CMK (cell line): ENCODE measurements at regions not wholly inside any gene's neighbourhood (a gene's known extent, or its start where the extent isn't known, plus 50 kb on each side); places are given as distances from the start of the nearest gene placed in this dataset.
"Not testable (repeated sequence)": the region's sequence is repeated elsewhere in the genome, so short reads cannot be mapped to it uniquely, and the experiment has no call there.

Source experiments
- DNase-seq: peaks from one replicate; pipeline ENCODE4 v3.0.0-alpha.2; 2010; ENCODE audit warnings: low read depth

DNA sequence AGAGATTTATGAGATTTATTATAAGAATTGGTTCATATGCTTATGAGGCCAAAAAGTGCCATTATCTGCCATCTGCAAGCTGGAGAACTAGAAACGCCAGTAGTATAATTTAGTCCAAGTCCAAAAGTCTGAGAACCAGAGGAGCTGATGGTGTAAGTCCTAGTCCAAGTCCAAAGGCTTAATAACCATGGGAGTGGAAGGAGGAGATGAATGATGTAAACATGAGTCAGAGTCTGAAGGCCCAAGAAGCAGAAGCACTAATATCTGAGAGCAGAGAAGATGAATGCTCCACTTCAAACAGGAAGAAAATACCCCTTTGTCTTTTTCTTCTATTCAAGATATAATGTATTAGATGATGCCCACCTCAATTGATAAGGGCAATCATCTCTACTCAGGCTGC is 185.7 kb downstream of the CGGBP1 start:
- no peak for DNase-seq

DNA sequence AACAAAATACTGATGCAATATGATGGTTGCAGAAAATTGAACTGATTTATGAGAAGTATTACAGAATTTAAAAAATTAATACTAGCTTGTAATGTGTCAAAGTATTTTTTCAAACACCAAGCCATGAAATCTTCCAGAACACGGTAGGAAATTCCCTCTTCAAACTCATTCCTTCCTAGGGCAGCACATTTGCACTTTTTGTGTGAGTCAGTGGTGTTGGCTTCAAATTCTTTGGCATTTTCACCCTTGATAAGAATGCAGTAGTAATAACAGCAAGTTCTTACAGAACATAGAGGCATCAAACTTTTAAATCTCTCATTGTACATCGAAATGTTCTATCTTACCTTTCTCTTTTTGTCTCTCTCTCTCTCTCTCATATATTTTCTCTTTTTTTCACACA is 191.8 kb downstream of the CGGBP1 start:
- DNase-seq: no peak

DNA sequence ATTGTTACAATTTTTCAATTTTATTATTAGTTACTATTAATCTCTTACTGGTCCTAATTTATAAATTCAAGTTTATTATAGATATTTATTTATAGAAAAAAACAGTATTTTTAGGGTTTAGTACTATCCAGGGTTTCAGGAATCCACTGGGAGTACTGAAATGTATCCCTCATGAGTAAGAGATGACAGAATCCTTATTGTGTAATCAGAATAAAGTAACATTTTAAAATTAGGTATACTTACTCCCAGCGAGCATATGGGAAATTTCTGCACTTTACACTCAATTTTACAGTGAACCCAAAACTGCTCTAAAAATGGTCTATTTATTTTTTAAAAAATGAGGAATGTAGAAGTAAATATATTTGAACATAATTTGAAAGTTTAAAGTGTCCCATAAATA is 202.7 kb downstream of the CGGBP1 start:
- DNase-seq: no peak

DNA sequence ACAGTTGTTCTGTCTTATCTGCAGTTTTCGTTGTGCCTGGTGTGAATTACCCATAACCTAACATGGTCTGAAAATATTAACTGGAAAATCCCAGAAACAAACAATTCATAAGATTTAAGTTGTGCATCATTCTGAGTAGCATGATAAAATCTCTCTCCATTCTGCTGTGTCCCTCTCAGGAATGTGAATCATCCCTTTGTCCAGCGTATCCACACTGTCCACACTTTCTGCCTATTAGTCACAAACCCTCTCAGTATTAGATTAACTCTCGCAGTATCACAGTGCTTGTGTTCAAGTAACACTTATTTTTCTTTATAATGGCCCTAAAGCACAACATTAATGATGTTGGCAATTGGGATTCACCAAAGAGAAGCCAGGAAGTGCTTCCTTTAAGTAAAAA is 203.2 kb downstream of the CGGBP1 start:
- DNase-seq: no peak

DNA sequence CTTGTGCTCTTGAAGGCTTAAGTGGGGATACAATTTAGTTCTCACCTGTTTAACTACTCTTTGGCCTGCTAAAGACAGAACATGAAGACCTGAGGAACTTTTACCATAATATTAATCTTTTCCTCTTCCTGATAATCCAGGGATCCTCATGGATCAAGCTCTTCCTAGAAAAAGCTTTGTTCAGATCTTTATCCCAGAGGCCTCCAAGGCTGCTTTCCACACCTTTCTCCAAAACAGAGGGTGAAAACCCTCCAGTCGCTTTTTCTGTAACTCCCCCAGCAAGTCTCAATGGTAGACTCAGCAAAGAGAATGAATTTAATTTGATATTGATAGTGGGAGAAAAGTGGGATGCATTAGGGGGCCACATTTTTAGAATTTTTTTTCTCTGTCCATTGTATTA is 203.6 kb downstream of the CGGBP1 start:
- DNase-seq: no peak

DNA sequence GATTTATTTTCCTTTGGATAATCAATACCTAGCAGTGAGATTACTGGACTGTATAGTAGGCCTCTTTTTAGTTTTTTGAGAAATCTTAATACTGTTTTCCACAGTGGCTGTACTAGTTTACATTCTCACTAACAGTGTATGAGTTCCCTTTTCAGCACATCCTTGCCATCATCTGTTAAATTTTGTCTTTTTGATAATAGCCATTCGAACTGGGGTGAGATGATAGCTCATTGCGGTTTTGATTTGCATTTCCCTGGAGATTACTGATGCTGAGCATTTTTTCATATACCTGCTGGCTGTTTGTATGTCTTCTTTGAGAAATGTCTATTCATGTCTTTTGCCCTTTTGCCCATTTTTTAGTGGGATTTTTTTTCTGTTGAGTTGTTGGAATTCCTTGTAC is 210.8 kb downstream of the CGGBP1 start:
- DNase-seq: no peak

DNA sequence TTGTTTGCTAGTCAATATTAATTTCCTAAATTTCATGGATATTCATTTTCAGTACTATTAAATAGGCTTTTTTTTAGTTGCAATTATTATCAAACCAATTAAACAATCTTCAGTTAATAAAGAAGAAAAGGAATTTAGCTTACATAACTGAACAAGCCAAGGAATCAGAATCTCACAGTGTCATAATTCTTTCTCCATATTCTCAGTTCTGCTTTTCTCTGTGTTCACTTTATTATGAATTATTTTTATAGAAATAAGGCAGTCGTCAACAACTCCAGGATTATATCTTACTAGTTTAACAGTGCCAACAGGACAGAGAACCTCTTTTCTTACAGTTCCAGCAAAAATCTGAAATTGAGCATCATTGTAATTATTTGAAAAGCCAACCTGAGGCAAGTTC is 221.7 kb downstream of the CGGBP1 start:
- DNase-seq: no peak

DNA sequence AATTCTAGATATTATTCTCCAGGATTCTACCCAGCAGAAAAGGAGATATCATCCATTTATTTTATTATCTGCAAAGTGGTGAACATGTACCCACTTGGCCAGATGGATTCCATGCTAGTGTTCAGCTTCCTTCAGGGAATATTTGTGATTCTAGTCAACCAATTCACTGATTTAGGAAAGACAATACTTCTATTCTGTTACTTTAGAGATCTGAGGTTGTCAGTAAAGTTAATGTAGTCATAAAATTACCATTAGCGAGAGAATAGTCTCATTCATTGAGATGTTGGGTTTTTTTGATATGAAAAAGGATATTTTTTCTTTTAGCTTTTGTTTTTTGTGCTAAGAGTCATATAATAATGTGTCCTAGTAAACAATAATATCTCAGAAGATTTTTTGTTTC is 222.8 kb downstream of the CGGBP1 start:
- DNase-seq: no peak

DNA sequence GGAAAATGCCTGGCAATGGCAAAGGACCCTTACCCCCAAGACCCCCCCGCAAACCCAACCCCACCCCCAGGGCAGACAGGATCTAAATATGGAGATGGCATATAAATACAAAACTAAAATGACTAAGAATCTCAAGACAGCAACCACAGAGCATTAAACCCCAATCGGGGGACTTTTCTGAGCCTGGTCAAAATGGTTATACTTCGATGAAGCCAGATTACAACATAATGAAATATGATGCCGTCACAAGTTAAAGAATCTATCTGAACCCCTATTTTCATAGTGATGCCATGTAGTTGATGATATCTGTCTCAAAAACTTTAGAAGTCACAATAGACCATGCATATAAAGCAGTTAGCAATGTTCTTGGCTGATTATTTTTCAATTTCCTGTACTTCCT is 223.6 kb downstream of the CGGBP1 start:
- DNase-seq: no peak

DNA sequence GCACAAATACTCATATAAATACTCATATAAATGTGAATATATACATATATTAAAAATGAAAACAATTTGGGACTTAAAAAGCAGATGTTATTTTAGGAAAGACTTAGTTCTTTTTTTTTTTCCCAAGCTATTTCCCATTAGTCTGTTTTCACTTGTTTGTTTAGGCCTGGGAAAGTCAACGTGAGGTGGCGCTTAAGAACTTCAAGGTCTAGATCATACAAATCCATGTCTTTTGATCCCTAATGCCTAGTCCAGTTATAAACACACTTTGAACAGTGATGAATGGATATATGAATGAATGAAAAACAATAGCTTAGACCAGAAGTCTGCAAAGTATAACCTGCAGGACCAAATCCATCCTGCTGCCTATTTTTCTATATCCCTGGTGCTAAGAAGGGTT is 224.5 kb downstream of the CGGBP1 start:
- DNase-seq: no peak

DNA sequence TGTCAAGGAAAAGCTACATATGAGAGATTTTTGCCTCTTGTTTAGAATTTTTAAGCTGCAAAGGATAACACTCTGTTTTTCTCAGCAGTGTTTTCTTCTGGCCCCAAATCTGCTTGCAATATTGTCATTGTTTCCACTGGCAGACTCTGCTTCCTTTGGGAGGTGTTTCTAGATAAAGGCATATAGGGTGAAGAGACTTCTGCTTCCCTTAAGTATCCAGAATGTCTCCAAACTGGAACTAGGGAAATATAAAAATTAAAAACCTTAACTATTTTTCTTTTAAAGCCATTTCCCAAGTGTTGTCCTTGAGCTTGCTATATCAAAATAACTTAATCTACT is 225.8 kb downstream of the CGGBP1 start:
- no peak for DNase-seq

DNA sequence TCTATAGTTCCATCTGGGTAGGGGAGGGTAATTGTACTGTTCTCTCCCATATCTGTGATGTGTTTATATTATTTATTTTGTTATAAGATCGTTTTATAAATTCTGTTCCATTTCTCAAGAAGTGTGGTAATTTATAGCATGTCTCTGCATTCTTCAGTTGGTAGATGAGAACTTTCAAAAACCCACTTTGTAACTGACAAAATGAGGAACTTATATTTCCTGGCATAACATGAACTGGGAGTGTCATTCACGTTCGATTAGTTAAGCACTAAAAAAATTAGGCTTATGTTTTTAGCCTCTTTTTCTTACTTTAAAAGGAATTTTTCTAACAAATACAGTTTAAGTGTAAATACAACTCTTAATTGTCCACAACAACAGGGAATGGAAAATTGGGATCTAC is 230.8 kb downstream of the CGGBP1 start:
- DNase-seq: no peak

DNA sequence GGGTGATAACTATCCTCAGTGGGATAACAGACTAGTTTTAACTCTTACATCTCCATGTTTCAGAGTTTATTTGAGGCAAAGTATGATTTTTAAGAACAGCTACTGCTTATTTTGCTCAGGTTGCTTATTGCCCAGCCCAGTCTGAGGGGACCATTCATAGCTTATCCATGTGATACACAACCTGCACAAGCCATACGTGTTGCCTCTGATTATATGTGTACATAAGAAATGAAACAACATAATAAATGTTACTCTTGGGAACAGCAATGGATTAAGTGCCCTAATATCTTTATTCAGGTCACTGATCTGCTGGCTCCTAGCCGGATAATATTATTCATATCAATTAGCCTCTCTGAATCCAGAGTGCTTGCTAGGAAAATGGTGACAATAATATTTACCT is 236.2 kb downstream of the CGGBP1 start:
- DNase-seq: no peak

DNA sequence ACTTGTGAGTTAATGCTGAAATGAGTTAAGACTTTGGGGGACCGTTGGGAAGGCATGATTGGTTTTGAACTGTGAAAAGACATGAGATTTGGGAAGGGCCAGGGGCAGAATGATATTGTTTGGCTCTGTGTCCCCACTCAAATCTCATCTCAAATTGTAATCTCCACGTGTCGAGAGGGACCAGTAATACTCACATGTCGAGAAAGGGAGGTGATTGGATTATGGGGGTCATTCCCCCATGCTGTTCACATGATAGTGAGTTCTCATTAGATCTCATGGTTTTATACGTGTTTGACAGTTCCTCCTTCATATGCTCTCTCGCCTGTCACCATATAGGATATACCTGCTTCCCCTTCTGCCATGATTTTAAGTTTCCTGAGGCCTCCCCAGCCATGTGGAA is 245.3 kb downstream of the CGGBP1 start:
- not testable (repeated sequence) for DNase-seq

DNA sequence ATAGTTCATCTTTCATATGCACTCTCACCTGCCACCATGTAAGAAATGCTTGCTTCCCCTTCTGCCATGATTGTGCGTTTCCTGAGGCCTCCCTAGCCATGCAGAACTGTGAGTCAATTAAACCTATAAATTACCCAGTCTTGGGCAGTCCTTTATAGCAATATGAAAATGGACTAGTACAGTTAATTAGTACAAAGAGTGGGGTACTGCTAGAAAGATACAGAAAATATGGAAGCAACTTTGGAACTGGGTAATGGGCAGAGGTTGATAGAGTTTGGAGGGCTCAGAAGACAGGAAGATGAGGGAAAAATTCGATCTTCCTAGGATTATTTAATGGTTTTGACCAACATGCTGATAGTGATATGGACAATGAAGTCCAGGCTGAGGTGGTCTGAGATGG is 246.9 kb downstream of the CGGBP1 start:
- DNase-seq: no peak

DNA sequence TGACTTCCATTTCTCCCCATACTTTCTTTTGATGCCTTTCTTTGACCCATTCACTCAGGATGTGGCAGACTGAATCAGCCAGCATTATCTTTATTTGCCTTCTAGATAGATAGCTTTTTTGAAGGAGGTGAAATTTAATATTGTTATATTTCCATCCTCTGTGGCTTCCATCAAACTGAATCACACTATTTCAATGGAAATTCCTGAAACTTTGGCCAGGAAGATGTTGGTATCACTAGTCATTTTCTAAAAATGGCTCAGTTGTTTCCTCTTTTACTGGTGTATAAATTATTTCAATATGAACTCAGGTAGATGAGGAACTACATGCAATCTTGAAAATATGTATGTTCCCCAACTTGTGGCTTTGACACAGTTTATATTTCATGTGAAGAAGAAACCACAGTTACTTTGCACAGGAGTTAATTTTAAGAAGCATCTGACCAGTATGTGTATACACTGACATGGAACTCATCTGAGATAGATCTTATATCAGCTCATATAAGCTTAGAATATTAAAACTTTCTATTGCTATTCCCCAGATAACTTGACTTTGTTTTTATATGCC is 248.3 kb downstream of the CGGBP1 start:
- DNase-seq: no peak

DNA sequence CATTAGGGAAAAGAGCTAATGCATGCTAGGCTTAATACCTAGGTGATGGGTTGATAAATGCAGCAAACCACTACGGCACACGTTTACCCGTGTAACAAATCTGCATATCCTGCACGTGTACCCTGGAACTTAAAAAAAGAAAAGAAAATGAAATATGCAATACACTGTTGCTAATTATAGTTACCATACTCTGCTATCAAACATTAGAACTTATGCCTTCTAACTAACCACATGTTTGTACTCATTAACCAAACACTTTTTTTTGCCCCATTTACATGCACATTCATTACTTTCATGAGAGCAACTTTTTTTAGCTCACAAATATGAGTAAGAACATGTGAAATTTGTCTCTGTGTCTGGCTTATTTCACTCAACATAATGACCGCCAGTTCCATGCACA is 253.1 kb downstream of the CGGBP1 start:
- no peak for DNase-seq

DNA sequence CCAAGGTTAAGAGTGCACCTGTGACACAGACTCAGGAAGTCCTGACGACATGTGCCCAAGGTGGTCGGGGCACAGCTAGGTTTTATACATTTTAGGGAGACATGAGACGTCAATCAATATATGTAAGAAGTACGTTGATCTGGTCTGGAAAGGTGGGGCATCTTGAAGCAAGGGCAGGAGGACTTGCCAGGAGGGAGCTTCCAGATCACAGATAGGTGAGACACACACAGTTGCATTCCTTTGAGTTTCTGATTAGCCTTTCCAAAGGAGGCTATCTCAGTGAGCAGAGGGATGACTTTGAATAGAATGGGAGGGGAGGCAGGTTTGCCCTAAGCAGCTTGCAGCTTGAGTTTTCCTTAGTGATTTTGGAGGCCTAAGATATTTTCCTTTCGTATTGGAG is 257.4 kb downstream of the CGGBP1 start:
- DNase-seq: no peak

DNA sequence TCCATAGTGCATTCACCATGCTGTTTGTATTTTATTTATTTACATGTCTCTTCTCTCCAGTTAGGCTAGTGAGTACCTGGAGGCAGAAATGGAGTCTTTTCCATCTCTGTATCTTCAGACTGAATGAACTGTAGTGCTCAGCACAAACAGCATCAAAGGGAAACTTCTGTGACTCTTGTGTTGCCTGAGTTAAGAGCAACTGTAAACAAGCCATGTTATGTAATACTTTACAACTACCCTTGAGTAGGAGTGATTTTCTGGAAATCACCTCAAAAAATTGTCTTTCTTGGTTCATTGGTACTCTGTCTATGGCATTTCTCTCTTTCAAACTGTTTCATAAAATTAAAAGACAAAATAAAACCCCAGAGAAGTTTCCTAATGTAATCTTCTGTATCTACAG is 258.3 kb downstream of the CGGBP1 start:
- no peak for DNase-seq

DNA sequence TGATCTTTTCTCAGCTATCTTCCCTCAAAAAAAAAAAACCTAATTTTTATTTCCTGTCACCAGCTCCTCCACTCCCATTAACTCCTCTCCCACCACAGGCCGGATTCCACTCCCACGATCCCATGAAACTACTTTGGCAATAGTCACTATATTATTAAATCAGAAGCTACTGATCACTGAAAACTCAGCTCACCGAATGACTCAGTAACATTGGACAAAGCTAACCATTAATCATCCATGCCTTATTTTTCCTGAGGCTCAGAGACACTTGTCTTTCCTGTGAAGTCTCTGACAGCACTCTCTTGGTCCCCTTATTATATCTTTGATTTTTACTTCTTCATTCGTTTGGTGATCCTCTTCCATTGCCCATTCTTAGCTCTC is 260.2 kb downstream of the CGGBP1 start:
- no peak for DNase-seq

DNA sequence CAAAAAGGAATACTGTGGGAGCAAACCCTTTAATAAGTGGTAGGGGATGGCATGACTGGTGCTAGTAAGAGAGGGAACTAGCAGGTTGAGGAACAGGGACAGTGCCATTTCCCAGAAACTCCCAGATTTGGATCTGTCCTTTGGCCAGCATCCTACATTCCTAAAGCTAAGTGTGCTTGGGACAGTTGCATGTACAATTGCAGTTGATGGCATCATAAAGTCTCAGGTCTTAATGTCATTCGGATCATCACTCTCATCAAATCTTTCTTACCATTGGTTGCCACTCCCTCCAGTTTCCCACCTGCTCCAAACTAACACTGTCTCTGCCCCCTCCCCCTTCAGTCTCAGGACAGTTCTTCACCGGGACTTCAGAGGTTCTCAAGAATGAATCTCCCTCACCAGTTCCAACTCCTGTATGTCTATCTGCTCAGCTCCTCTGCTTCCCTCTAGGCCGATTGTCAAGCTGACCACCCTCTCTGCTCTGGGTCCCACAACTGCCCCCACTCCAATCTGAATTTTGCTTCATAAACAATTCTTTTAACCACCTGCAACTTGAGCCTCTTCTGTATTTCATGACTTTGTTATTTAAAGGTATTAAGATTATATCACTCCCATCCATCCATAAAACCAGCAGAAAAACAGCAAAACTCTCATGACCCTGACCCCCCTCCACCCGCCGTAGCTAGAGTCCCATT is 260.8 kb downstream of the CGGBP1 start:
- DNase-seq: no peak

DNA sequence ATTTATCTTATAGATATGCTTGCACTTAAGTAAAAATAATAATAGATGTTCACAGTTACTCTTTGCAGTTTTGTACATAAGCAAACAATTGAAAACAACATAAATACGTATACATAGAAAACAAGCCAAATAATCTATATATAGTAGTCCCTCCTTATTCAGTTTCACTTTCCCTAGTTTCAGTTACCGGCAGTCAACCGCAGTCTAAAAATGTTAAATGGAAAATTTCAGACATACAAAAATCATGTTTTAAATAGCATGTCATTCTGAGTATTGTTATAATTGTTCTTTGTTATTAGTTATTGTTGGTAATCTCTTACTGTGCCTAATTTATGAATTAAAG is 262.0 kb downstream of the CGGBP1 start:
- DNase-seq: no peak

DNA sequence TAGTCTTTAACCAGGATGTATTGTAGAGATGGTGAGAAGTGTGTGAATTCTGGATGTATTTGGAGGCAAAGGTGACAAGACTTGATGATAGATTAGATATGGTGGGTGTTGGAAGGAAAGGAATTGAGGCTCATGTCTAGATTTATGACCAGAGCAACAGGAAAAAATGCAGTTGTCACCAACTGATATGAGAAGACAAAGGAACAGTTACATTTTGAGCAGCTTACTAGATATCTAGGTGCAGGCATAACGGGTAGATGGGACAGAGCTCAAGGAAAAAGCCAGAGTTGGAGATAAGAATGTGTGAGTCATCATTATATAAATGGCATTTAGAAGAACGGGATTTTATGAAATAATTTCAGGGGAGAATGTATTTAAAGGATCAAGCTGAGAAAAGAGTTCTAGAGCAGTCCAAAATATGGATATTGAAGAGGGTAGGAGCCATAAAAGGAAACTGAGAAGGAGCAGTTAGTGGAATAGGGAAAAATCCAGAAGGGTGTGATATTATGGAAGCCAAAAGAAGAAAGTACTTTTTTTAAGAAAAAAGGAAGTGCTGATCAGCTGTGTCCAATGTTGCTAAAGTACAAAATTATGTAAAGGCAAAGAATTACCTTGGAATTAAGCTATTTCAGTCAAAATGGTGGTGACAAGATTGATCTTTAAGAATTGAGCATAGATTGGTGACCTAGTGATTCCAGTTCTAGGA is 262.5 kb downstream of the CGGBP1 start:
- DNase-seq: no peak

DNA sequence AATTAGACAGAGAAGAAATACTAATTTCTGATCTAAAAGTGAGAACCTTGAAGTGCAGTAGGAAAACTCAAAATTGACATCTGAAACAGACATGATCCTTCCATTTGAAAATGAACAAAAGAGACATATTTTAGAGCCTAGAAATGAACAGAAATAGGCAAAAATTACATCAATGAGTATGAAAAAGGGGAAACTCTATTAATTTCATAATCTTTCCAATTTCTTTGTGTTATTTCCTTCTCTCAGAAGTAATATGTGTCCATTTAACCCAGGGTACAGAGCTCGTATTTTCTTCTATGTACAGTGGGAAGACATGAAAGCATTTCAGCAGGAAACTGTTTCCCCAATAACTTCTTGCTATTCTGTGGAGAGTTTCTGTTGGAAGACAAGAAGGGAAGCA is 263.1 kb downstream of the CGGBP1 start:
- no peak for DNase-seq
